Epithelial cell of proximal tubule (primary cell): ENCODE measurements at regions not wholly inside any gene's neighbourhood (a gene's known extent, or its start where the extent isn't known, plus 50 kb on each side); places are given as distances from the start of the nearest gene placed in this dataset.

Experiments used
- DNase-seq: peaks from one replicate; pipeline ENCODE4 v3.0.0-alpha.2; 2011; ENCODE audit warnings: low read depth
- H3K4me3 ChIP-seq: 2 replicates; pipeline ENCODE4 v1.5.1; 2011; ENCODE audit warnings: low read depth, mild to moderate bottlenecking, low read length
- CTCF ChIP-seq: conservative IDR thresholded peaks from 2 replicates; pipeline ENCODE4 v1.5.1; 2012; ENCODE audit warnings: low read depth, mild to moderate bottlenecking, low read length

DNA sequence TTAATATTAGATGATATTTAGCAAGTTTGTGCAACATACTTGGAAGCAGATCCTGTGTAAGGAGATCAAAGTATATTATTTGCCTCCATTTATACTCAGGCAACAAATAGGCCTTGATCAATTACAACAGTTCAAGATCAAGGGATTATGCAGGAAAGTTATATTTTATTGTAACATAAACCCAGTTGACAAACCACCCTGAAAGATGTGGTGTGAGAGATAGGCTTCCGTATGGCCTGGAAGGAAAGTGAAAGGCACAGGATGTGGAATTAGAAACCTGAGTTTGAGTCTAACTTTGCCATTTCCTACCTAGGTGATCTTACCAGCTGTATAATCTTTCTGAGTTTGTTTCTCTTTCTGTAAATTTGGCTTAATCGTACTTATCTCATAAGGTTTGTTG lies 284.1 kb downstream of the BMP4 start:
- H3K4me3 ChIP-seq, result no peak overlapping the region
- TF ChIP-seq CTCF, result no peak
- no peak for DNase-seq

- DNase-seq, result peak; percentile 7
Observed at GRCh38 chr14:53670701-53671100, 285.9 kb downstream of the BMP4 start.

DNA sequence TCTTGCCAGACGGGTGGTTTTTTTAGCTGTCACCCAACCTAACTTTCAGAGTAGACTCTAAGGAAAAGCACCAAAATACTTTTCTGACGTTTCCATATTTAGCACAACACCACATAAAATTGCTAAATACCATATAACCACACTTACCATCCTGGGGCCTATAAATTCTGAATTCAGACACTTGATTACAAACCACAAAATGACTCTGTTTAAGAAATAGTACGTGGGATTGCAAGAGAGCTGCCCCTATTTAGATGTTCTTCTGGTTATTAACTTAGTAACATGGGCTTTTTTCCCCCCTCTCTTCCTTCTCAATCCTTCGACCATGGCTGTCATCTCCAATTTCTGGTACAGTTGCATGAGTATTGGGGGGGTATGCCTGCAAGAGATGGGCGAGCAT lies 287.7 kb downstream of the BMP4 start:
- no peak for TF ChIP-seq CTCF
- DNase-seq, result no peak
- H3K4me3 ChIP-seq, result no peak overlapping the region

More at GRCh38 chr14:53670701-53671100, 285.9 kb downstream of the BMP4 start:
- no peak overlapping the region for H3K4me3 ChIP-seq
- no peak for TF ChIP-seq CTCF

- DNase-seq, result no peak
- TF ChIP-seq CTCF, result peak; percentile 77
- no peak overlapping the region for H3K4me3 ChIP-seq
Observed at GRCh38 chr14:53663709-53664108, 292.9 kb downstream of the BMP4 start.

GRCh38 chr14:53655080-53655785 lies 301.4 kb downstream of the BMP4 start:
- TF ChIP-seq CTCF, result no peak
- H3K4me3 ChIP-seq, result no peak overlapping the region
- no peak for DNase-seq

DNA sequence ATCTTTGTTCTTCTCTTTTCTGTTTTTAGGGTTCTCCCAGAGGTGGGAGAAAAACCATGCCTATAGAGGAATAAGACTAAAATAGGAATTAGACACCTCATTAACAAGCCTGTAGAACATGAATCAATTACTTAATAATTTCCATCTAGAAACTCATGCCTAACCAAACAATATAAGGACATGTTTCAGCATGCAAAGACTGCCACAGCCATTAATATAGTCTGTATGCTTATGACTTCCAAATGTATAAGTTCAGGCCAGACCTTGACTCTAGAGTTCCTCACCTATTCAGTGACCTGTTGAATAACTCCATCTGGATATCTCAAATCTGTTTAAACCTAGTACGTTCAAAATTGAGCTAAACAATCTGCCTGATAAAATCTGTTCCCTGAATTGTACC lies 304.6 kb downstream of the BMP4 start:
- TF ChIP-seq CTCF, result no peak
- H3K4me3 ChIP-seq, result no peak overlapping the region
- no peak for DNase-seq

DNA sequence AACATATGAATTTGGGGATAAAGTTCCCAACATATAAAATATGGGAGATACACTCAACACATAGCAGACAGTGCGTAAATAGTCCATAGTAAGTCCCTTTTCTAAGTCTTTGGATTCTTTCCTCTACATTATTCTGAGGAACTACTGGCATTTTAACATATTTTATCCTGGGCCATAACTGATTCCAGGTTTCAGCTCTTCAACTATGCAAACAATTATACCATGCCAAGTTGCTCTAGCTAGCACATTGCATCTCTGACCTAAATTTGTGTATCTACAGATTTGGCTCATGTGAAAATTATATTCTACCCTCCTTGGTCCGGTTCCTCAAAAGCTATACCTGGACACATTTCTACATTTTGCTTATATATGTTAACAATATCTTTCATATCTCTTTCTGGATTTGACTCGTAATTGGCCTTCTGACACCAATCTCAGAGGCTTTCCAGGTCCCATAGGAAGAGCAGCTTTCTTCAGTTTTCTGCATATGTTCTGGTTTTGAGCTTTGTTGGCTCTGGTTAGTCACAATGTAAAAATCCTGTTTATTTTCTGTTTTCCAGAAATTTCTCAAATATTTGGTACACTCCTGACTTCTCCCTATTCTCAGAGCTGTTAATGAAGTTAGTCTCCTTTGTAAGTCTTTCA lies 305.4 kb downstream of the BMP4 start:
- H3K4me3 ChIP-seq, result no peak overlapping the region
- TF ChIP-seq CTCF, result no peak
- no peak for DNase-seq
